ENCODE measurements at regions not wholly inside any gene's neighbourhood (a gene's known extent, or its start where the extent isn't known, plus 50 kb on each side); places are given as distances from the start of the nearest gene placed in this dataset.

DNA sequence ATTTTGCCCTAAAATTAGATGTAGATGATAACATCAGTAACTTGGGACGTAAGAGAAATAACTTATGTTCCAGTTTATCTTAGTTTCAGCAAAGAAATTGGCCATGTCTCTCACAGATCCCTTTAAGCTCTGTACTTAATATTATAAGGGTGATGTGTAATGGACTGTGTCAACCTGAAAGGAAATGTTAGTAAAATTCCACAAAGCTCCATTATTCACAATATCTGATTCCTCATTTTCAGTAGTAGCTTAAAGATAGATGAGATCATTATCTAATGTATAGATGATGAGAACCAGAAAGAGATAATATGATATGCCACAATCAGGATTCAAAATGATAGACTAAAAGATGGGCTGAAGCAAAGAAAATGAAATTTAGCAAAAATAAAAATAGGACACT, 316.8 kb upstream of the CHRM2 start:
- Histone ChIP-seq H3K9me3 (no peaks in the 10 kb centered on the region), H3K27me3 (no peaks in the 10 kb centered on the region), H3K4me3 (ENCODE audit: low read depth in 1 of 2, low read length in 1 of 2) (no peak overlapping the region), H3K4me1 (ENCODE audit: control insufficient read depth in 1 of 2, insufficient read depth in 1 of 2, low read depth in 1 of 2, low read length in 1 of 2) (no peaks in the 10 kb centered on the region), H3K36me3 (no peaks in the 10 kb centered on the region), H3K27ac (no peak overlapping the region)
- TF ChIP-seq, protein P1, sequence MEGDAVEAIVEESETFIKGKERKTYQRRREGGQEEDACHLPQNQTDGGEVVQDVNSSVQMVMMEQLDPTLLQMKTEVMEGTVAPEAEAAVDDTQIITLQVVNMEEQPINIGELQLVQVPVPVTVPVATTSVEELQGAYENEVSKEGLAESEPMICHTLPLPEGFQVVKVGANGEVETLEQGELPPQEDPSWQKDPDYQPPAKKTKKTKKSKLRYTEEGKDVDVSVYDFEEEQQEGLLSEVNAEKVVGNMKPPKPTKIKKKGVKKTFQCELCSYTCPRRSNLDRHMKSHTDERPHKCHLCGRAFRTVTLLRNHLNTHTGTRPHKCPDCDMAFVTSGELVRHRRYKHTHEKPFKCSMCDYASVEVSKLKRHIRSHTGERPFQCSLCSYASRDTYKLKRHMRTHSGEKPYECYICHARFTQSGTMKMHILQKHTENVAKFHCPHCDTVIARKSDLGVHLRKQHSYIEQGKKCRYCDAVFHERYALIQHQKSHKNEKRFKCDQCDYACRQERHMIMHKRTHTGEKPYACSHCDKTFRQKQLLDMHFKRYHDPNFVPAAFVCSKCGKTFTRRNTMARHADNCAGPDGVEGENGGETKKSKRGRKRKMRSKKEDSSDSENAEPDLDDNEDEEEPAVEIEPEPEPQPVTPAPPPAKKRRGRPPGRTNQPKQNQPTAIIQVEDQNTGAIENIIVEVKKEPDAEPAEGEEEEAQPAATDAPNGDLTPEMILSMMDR (IDR thresholded peaks at IDR 0.05): no peak

DNA sequence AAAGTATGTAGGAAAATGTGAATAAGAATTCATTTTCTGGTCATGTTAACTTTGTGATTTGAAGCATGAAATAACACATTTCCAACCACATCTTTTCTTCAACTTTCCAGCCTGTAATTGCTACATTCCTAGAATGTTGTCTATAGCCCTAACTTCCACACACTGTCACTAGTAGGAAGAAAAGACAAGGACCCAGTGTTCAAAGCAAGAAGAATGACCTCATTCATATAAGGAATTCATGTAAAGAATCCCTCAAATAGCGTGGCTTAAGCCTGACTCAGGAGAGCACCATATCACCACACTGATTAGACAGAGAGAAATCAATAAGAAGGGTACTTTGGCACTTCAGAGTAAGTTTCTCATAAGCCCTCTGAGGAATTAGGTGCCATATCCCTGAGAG, 318.7 kb upstream of the CHRM2 start:
- TF ChIP-seq, protein P1 (IDR thresholded peaks at IDR 0.05): no peak
- Histone ChIP-seq H3K4me3 (ENCODE audit: low read depth in 1 of 2, low read length in 1 of 2) (no peak overlapping the region), H3K36me3 (no peaks in the 10 kb centered on the region), H3K4me1 (ENCODE audit: control insufficient read depth in 1 of 2, insufficient read depth in 1 of 2, low read depth in 1 of 2, low read length in 1 of 2) (no peaks in the 10 kb centered on the region), H3K9me3 (no peaks in the 10 kb centered on the region), H3K27ac (no peak overlapping the region), H3K27me3 (no peaks in the 10 kb centered on the region)

DNA sequence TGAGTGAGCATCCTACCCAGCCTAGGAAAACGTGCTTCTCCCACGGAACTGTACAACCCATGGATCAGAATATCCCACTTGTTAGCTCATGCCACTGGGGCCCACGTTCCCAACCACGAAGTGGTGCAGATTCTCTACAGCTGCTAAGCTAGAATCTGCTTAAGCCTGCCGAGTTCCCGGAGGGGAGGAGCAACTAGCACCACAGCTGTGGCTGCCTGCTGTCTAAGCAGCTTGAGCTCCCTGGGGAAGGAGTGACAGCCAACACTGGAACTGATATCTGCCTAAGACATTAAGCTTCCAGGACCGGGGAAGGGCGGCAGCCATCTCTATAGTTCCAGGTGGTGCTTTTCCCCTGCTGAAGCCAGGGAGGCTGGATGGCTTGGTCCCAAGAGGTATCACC, 334.7 kb upstream of the CHRM2 start:
- H3K4me3 ChIP-seq (ENCODE audit: low read depth in 1 of 2, low read length in 1 of 2): no peak overlapping the region
- H3K27ac ChIP-seq: no peak overlapping the region
- TF ChIP-seq, protein P1 (IDR thresholded peaks at IDR 0.05): no peak
- no peaks in the 10 kb centered on the region for H3K27me3 ChIP-seq
- no peaks in the 10 kb centered on the region for H3K9me3 ChIP-seq
- no peaks in the 10 kb centered on the region for H3K4me1 ChIP-seq (ENCODE audit: control insufficient read depth in 1 of 2, insufficient read depth in 1 of 2, low read depth in 1 of 2, low read length in 1 of 2)
- no peaks in the 10 kb centered on the region for H3K36me3 ChIP-seq

DNA sequence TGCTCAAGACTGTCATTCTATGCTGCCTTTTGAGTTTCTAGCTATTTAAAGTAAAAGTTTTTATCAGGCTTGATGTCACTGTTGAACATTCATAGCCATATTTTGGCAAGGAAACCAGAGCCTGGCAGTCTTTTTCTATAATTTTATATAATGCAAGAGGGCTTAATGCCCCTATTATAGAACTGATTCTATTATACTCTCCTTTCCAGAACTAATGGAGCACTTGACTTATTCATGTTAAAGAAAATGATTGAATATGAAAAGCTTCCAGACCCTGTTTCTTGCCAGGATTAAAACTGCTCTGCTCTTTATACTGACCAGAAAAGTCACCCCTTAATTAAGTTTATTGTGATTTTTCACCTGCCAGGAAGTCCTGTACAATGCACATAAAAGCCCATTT, 337.6 kb upstream of the CHRM2 start:
- Histone ChIP-seq H3K27me3 (no peaks in the 10 kb centered on the region), H3K27ac (no peak overlapping the region), H3K36me3 (no peaks in the 10 kb centered on the region), H3K4me1 (ENCODE audit: control insufficient read depth in 1 of 2, insufficient read depth in 1 of 2, low read depth in 1 of 2, low read length in 1 of 2) (no peaks in the 10 kb centered on the region), H3K9me3 (no peaks in the 10 kb centered on the region), H3K4me3 (ENCODE audit: low read depth in 1 of 2, low read length in 1 of 2) (no peak overlapping the region)
- TF ChIP-seq, protein P1 (IDR thresholded peaks at IDR 0.05): no peak

DNA sequence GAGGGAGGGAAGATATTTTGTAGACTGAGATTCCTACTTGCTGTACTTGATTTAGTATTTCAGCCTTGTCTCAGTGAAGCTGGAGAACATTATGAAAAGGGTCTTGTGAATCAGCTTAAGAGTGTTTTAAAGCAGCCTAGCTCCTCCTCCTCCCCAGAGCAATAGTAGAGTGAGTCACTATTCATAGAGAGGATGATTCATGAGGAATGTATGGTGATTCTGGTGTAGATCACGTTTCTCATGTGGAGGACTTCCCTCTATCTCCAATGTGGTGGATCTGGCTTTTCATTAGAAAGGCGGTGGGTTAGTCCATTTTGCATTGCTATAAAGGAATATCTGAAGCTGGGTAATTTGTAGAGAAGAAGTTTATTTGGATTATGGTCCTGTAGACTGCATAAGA, 340.1 kb upstream of the CHRM2 start:
- no peaks in the 10 kb centered on the region for H3K36me3 ChIP-seq
- H3K27me3 ChIP-seq: no peaks in the 10 kb centered on the region
- H3K4me1 ChIP-seq (ENCODE audit: control insufficient read depth in 1 of 2, insufficient read depth in 1 of 2, low read depth in 1 of 2, low read length in 1 of 2): no peaks in the 10 kb centered on the region
- no peak overlapping the region for H3K27ac ChIP-seq
- TF ChIP-seq, protein P1 (IDR thresholded peaks at IDR 0.05): no peak
- no peak overlapping the region for H3K4me3 ChIP-seq (ENCODE audit: low read depth in 1 of 2, low read length in 1 of 2)
- H3K9me3 ChIP-seq: no peaks in the 10 kb centered on the region

DNA sequence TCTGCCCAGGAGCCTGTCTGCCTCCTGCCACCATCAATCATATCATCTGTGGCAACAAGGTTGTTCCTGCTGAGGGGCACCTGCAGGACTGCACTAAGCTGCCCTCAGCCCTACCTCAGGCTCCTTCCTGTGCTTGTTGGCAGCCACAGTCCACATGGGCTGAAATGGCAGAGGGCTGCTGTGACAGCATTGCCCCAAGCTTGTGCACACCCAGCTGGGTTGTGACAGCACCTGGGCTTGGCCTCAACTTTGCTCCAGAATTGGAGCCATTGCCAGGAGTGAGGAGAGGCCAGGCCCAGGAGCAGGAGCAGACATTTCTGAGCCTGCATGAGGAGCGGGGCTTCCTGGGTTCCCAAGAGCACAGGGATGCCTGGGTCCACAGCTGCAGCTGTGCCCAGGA, 340.9 kb upstream of the CHRM2 start:
- Histone ChIP-seq H3K27me3 (no peaks in the 10 kb centered on the region), H3K4me3 (ENCODE audit: low read depth in 1 of 2, low read length in 1 of 2) (no peak overlapping the region), H3K36me3 (no peaks in the 10 kb centered on the region), H3K27ac (no peak overlapping the region), H3K9me3 (no peaks in the 10 kb centered on the region), H3K4me1 (ENCODE audit: control insufficient read depth in 1 of 2, insufficient read depth in 1 of 2, low read depth in 1 of 2, low read length in 1 of 2) (no peaks in the 10 kb centered on the region)
- TF ChIP-seq, protein P1 (IDR thresholded peaks at IDR 0.05): no peak
